ENCODE measurements at regions not wholly inside any gene's neighbourhood (a gene's known extent, or its start where the extent isn't known, plus 50 kb on each side); places are given as distances from the start of the nearest gene placed in this dataset.

- TF ChIP-seq TAF1 (IDR thresholded peaks at IDR 0.05; ENCODE audit: borderline replicate concordance, insufficient read depth, low read length) (no peak), POLR2AphosphoS5 (IDR thresholded peaks at IDR 0.05; ENCODE audit: low read depth, low read length) (no peak), FOXP2 (optimal IDR thresholded peaks at IDR 0.05; ENCODE audit: borderline replicate concordance, extremely low read depth, extremely low read length, insufficient read depth) (no peak), SIN3A (IDR thresholded peaks at IDR 0.05; ENCODE audit: borderline replicate concordance, insufficient read depth, low read length) (no peak), REST (IDR thresholded peaks at IDR 0.05; ENCODE audit: insufficient read depth in 1 of 2, low read depth in 2 of 2, low read length in 2 of 2) (no peak)
Observed at GRCh38 chr16:5884996-5885395, 787.4 kb upstream of the EEF2KMT start.

- TF ChIP-seq POLR2AphosphoS5 (IDR thresholded peaks at IDR 0.05; ENCODE audit: low read depth, low read length): no peak
- no peak for TF ChIP-seq FOXP2 (optimal IDR thresholded peaks at IDR 0.05; ENCODE audit: borderline replicate concordance, extremely low read depth, extremely low read length, insufficient read depth)
- TF ChIP-seq SIN3A (IDR thresholded peaks at IDR 0.05; ENCODE audit: borderline replicate concordance, insufficient read depth, low read length): no peak
- no peak for TF ChIP-seq REST (IDR thresholded peaks at IDR 0.05; ENCODE audit: insufficient read depth in 1 of 2, low read depth in 2 of 2, low read length in 2 of 2)
- no peak for TF ChIP-seq TAF1 (IDR thresholded peaks at IDR 0.05; ENCODE audit: borderline replicate concordance, insufficient read depth, low read length)
Observed at GRCh38 chr16:5884339-5884738, 786.7 kb upstream of the EEF2KMT start.

GRCh38 chr16:5882087-5882640 is 784.6 kb upstream of the EEF2KMT start:
- TF ChIP-seq REST (IDR thresholded peaks at IDR 0.05; ENCODE audit: insufficient read depth in 1 of 2, low read depth in 2 of 2, low read length in 2 of 2) (no peak), FOXP2 (optimal IDR thresholded peaks at IDR 0.05; ENCODE audit: borderline replicate concordance, extremely low read depth, extremely low read length, insufficient read depth) (no peak), TAF1 (IDR thresholded peaks at IDR 0.05; ENCODE audit: borderline replicate concordance, insufficient read depth, low read length) (no peak), POLR2AphosphoS5 (IDR thresholded peaks at IDR 0.05; ENCODE audit: low read depth, low read length) (no peak), SIN3A (IDR thresholded peaks at IDR 0.05; ENCODE audit: borderline replicate concordance, insufficient read depth, low read length) (no peak)

- TF ChIP-seq REST (IDR thresholded peaks at IDR 0.05; ENCODE audit: insufficient read depth in 1 of 2, low read depth in 2 of 2, low read length in 2 of 2) (no peak), FOXP2 (optimal IDR thresholded peaks at IDR 0.05; ENCODE audit: borderline replicate concordance, extremely low read depth, extremely low read length, insufficient read depth) (no peak), SIN3A (IDR thresholded peaks at IDR 0.05; ENCODE audit: borderline replicate concordance, insufficient read depth, low read length) (no peak), POLR2AphosphoS5 (IDR thresholded peaks at IDR 0.05; ENCODE audit: low read depth, low read length) (no peak), TAF1 (IDR thresholded peaks at IDR 0.05; ENCODE audit: borderline replicate concordance, insufficient read depth, low read length) (no peak)
Observed at GRCh38 chr16:5875416-5875815, 777.8 kb upstream of the EEF2KMT start.

GRCh38 chr16:5874899-5875298 is 777.3 kb upstream of the EEF2KMT start:
- TF ChIP-seq TAF1 (IDR thresholded peaks at IDR 0.05; ENCODE audit: borderline replicate concordance, insufficient read depth, low read length) (no peak), FOXP2 (optimal IDR thresholded peaks at IDR 0.05; ENCODE audit: borderline replicate concordance, extremely low read depth, extremely low read length, insufficient read depth) (no peak), REST (IDR thresholded peaks at IDR 0.05; ENCODE audit: insufficient read depth in 1 of 2, low read depth in 2 of 2, low read length in 2 of 2) (no peak), SIN3A (IDR thresholded peaks at IDR 0.05; ENCODE audit: borderline replicate concordance, insufficient read depth, low read length) (no peak), POLR2AphosphoS5 (IDR thresholded peaks at IDR 0.05; ENCODE audit: low read depth, low read length) (no peak)
